ENCODE measurements at regions not wholly inside any gene's neighbourhood (a gene's known extent, or its start where the extent isn't known, plus 50 kb on each side); places are given as distances from the start of the nearest gene placed in this dataset.

- TF ChIP-seq CTCF (IDR thresholded peaks at IDR 0.05; ENCODE audit: low read depth, low read length) (no peak), MAX (IDR thresholded peaks at IDR 0.05; ENCODE audit: low read depth, low read length) (no peak), POLR2A (IDR thresholded peaks at IDR 0.05; ENCODE audit: extremely low read depth, insufficient read length) (no peak), MYC (IDR thresholded peaks at IDR 0.05; ENCODE audit: low read depth, low read length) (no peak)
These were observed 78.2 kb upstream of the STAC start for GRCh38 chr3:36302158-36302509.
